Stomach (tissue), 8 donors: ENCODE measurements at regions not wholly inside any gene's neighbourhood (a gene's known extent, or its start where the extent isn't known, plus 50 kb on each side); places are given as distances from the start of the nearest gene placed in this dataset.

Experiments
- DNase-seq, 2 donors: peaks; one replicate each; pipeline versions ENCODE4 v3.0.0 to v3.0.0-alpha.2; 2013 to 2019
- H3K27ac ChIP-seq, 5 donors: fragments of 200-600 bp in 4 of 5; sonication (generic) in 4 of 5; one replicate each; pipeline ENCODE4 v1.5.1; 2013 to 2019; ENCODE audit warnings: mild to moderate bottlenecking in 1 of 5, moderate library complexity in 1 of 5
- H3K27me3 ChIP-seq, 3 donors: fragments of 200-600 bp; sonication (generic); one replicate each; pipeline ENCODE4 v1.5.1; 2017 to 2019; ENCODE audit warnings: mixed run types in 1 of 3
- H3K36me3 ChIP-seq, 4 donors: fragments of 200-600 bp; sonication (generic); 1 replicate in 3 of 4; 2 replicates in 1 of 4; pipeline ENCODE4 v1.5.1; 2016 to 2019
- H3K4me1 ChIP-seq, 4 donors: fragments of 200-600 bp; sonication (generic); one replicate each; pipeline ENCODE4 v1.5.1; 2016 to 2019
- H3K4me3 ChIP-seq, 4 donors: fragments of 200-600 bp; sonication (generic) in 3 of 4; one replicate each; pipeline ENCODE4 v1.5.1; 2016 to 2019; ENCODE audit warnings: mild to moderate bottlenecking in 1 of 4
- H3K9me3 ChIP-seq, 4 donors: fragments of 200-600 bp; sonication (generic); one replicate each; pipeline ENCODE4 v1.5.1; 2016 to 2019
- CTCF ChIP-seq, 7 experiments: fragments of 450-650 bp in 4 of 7; fragments of 200-600 bp in 3 of 7; sonication (generic) in 3 of 7; IDR thresholded peaks; one replicate each; pipeline ENCODE4 v1.5.1; 2016 to 2019; ENCODE audit warnings: antibody characterized with exemption in 7 of 7, control low read depth in 2 of 7, mild to moderate bottlenecking in 1 of 7
- EP300 ChIP-seq: sonication (generic); formaldehyde crosslinking; IDR thresholded peaks from one replicate; pipeline ENCODE4 v1.6.1; 2017; ENCODE audit warnings: antibody characterized with exemption
- POLR2A ChIP-seq, 4 donors: fragments of 450-650 bp; IDR thresholded peaks; one replicate each; pipeline ENCODE4 v1.6.1; 2016; ENCODE audit warnings: antibody characterized with exemption in 4 of 4, control low read depth in 2 of 4, mild to moderate bottlenecking in 1 of 4, moderate library complexity in 1 of 4
- POLR2AphosphoS5 ChIP-seq, 3 donors: sonication (generic); formaldehyde crosslinking; IDR thresholded peaks; one replicate each; pipeline ENCODE4 v1.6.1; 2016; ENCODE audit warnings: antibody characterized with exemption in 3 of 3
- WGBS, 5 donors: extraction: QIAGEN DNeasy Blood & Tissue Kit in 3 of 5; methylation state at CpG; one replicate each; pipeline versions ENCODE4 v1.1.5 to v1.1.7; 2013 to 2018; 5-methylcytosine and 5-hydroxymethylcytosine counted together
- intact Hi-C: fragments of 100-400 bp; cut with DNase I; formaldehyde crosslinking; loops from one replicate; pipeline ENCODE4 v1.15.1; 2023; ENCODE audit warnings: low total_unique reads
- donor health status: healthy with polysubstance abuse.
- donor health status: Bipolar disorder and iron deficiency.
- donor health status: healthy.

GRCh38 chr7:11315666-11316258, 342.1 kb downstream of the PHF14 start:
- intact Hi-C loops, result no loop called here
- H3K27ac ChIP-seq, result no peak overlapping the region
- DNase-seq, result no peak
- H3K4me1 ChIP-seq, result no peaks in the 10 kb centered on the region
- WGBS, 5 donors, result 78 to 88% (median 86%) methylated on average over 3 of the region's 3 CpGs
- no peaks in the 10 kb centered on the region for H3K9me3 ChIP-seq
- no peaks in the 10 kb centered on the region for H3K27me3 ChIP-seq
- H3K4me3 ChIP-seq, result no peak overlapping the region
- no peaks in the 10 kb centered on the region for H3K36me3 ChIP-seq
- TF ChIP-seq POLR2AphosphoS5 (IDR thresholded peaks at IDR 0.05) (no peak), POLR2A (IDR thresholded peaks at IDR 0.05) (no peak), CTCF (IDR thresholded peaks at IDR 0.05) (no peak), EP300 (no peak)

GRCh38 chr7:11317766-11318165, 344.1 kb downstream of the PHF14 start:
- no peaks in the 10 kb centered on the region for H3K4me1 ChIP-seq
- intact Hi-C loops, result no loop called here
- H3K27me3 ChIP-seq, result no peaks in the 10 kb centered on the region
- no peak overlapping the region for H3K4me3 ChIP-seq
- no peak for DNase-seq
- 86 to 97% (median 94%) methylated on average over 1 of the region's 1 CpG for WGBS, 5 donors
- no peaks in the 10 kb centered on the region for H3K36me3 ChIP-seq
- TF ChIP-seq POLR2A (IDR thresholded peaks at IDR 0.05), result no peak
- no peak for TF ChIP-seq CTCF (IDR thresholded peaks at IDR 0.05)
- TF ChIP-seq POLR2AphosphoS5 (IDR thresholded peaks at IDR 0.05), result no peak
- TF ChIP-seq EP300, result no peak
- no peak overlapping the region for H3K27ac ChIP-seq
- no peaks in the 10 kb centered on the region for H3K9me3 ChIP-seq

- no peak for DNase-seq
- intact Hi-C loops, result no loop called here
- Histone ChIP-seq H3K27ac (no peak overlapping the region), H3K4me1 (no peaks in the 10 kb centered on the region), H3K27me3 (no peaks in the 10 kb centered on the region), H3K4me3 (no peak overlapping the region), H3K9me3 (no peaks in the 10 kb centered on the region), H3K36me3 (no peaks in the 10 kb centered on the region)
- TF ChIP-seq EP300 (no peak), CTCF (IDR thresholded peaks at IDR 0.05) (no peak), POLR2AphosphoS5 (IDR thresholded peaks at IDR 0.05) (no peak), POLR2A (IDR thresholded peaks at IDR 0.05) (no peak)
- 81 to 95% (median 89%) methylated on average over 1 of the region's 1 CpG for WGBS, 5 donors
Measured at GRCh38 chr7:11319491-11320274, 346.0 kb downstream of the PHF14 start.
